ENCODE measurements at regions not wholly inside any gene's neighbourhood (a gene's known extent, or its start where the extent isn't known, plus 50 kb on each side); places are given as distances from the start of the nearest gene placed in this dataset.

DNA sequence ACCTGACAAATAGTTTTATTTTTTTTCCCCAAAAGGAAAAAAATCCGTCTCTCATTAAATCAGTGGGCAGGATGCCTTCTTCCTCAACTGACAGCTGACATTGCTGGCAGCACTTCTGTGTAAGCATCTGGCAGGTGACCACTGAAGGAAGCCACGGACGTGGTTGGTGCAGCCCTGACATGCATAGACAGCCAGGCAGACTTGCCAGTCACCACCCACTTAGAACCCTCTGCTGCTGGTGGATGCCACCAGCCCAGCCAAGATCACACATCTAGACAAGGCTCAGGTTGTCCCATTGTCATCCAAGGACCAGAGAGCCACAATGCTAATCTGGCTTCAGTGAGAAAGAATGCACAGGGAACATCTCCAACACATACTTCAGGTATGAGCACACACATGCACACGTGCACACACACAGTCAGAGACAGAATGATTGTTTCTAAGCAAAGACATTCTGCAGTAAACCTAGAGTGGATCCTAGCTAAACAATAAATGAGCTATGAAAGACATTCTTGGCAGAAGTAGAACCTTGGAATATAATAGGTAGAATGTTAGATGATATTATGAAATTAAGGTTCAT, 49.8 kb upstream of the BMAL1 start:
- DNase-seq (ENCODE audit: low spot score) (no peak), ATAC-seq (no peak), FAIRE-seq (no peak)
- no peak overlapping the region for H3K9ac ChIP-seq (ENCODE audit: insufficient read depth, low read depth, low read length)
- H3K4me2 ChIP-seq (ENCODE audit: low read depth, low read length) = no peak overlapping the region
- POLR2A ChIA-PET = no interaction called here
- intact Hi-C loops (cut with micrococcal nuclease; ENCODE audit: unreplicated experiment) = no loop called here
- no peak for TF ChIP-seq MZF1 (CRISPR knock-in tag; IDR thresholded peaks at IDR 0.05; ENCODE audit: borderline replicate concordance)
- TF ChIP-seq ZKSCAN8 (CRISPR knock-in tag; IDR thresholded peaks at IDR 0.05; ENCODE audit: borderline replicate concordance) = no peak
- no peak for TF ChIP-seq ZBTB3 (CRISPR knock-in tag; IDR thresholded peaks at IDR 0.05; ENCODE audit: borderline replicate concordance, low read depth)
- TF ChIP-seq NRL (CRISPR knock-in tag; IDR thresholded peaks at IDR 0.05; ENCODE audit: borderline replicate concordance) = no peak
- TF ChIP-seq RAD51 (IDR thresholded peaks at IDR 0.05; ENCODE audit: borderline replicate concordance) = no peak
- no peak for TF ChIP-seq ZNF746 (CRISPR knock-in tag; IDR thresholded peaks at IDR 0.05)
- no peak for TF ChIP-seq RCOR2 (CRISPR knock-in tag; IDR thresholded peaks at IDR 0.05)
- no peak for TF ChIP-seq ZNF766 (CRISPR knock-in tag; IDR thresholded peaks at IDR 0.05; ENCODE audit: borderline replicate concordance)
- TF ChIP-seq, protein P1, sequence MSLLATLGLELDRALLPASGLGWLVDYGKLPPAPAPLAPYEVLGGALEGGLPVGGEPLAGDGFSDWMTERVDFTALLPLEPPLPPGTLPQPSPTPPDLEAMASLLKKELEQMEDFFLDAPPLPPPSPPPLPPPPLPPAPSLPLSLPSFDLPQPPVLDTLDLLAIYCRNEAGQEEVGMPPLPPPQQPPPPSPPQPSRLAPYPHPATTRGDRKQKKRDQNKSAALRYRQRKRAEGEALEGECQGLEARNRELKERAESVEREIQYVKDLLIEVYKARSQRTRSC (CRISPR knock-in tag; IDR thresholded peaks at IDR 0.05; ENCODE audit: low read depth) = no peak
- CTCF ChIA-PET (ENCODE audit: low intra/inter-chr PET ratio, low total read pairs) = no interaction called here
- no peak overlapping the region for H3K27ac ChIP-seq (ENCODE audit: extremely low read length, insufficient read depth, low read length)
- BruUV-seq (replicated peaks) = no TSS peak
- H3K4me1 ChIP-seq (ENCODE audit: insufficient read depth, low read length) = no peaks in the 10 kb centered on the region
- H2AFZ ChIP-seq (ENCODE audit: low read length) = no peak overlapping the region
- 3% methylated on average over 4 of the region's 4 CpGs for WGBS (ENCODE audit: low lambda C conversion rate)
- H4K20me1 ChIP-seq (ENCODE audit: insufficient read depth, low read length) = no peaks in the 10 kb centered on the region
- no peaks in the 10 kb centered on the region for H3K36me3 ChIP-seq (replicated peaks in 1 of 2; ENCODE audit: control insufficient read depth in 1 of 2, insufficient read depth in 2 of 2, low read length in 2 of 2)
- no peak overlapping the region for H3K4me3 ChIP-seq (replicated peaks in 1 of 3; ENCODE audit: insufficient read depth in 1 of 3, low read depth in 2 of 3, low read length in 3 of 3)
- no peaks in the 10 kb centered on the region for H3K9me3 ChIP-seq (ENCODE audit: low read length)
- no peaks in the 10 kb centered on the region for H3K79me2 ChIP-seq (ENCODE audit: insufficient read depth, low read length)
- H3K27me3 ChIP-seq (ENCODE audit: control insufficient read depth in 1 of 2, insufficient read depth in 2 of 2, low read length in 2 of 2) = peaks cover 0 to 8% of the 10 kb centered on the region in 2 experiments; a peak in 3 of 5 replicates
- in situ Hi-C loops (cut with HindIII; ENCODE audit: extremely low pct_ligation_motif_present, low pct_unique_long_range_greater_than_20kb) = no loop called here

Small RNA genes in the stretch of these regions (small RNA-seq; reads per million reads assigned to genes)
- gene AC022878.1 (ENCODE audit: insufficient read depth in 2 of 3, insufficient read length in 3 of 3, low read depth in 2 of 3, low replicate concordance in 1 of 3) = 0 reads per million in 3 experiments

Measured in HepG2 (cell line).